Left cardiac atrium (tissue), 4 donors: ENCODE measurements at regions not wholly inside any gene's neighbourhood (a gene's known extent, or its start where the extent isn't known, plus 50 kb on each side); places are given as distances from the start of the nearest gene placed in this dataset.
A peak's percentile ranks its signal among the peaks of the same experiment; 100 is the strongest.

Experiments
- ATAC-seq, 2 donors: fragments of 200-7000 bp; cut with Tn5 transposase; one replicate each; pipeline ENCODE4 v1.9.1; 2020; ENCODE audit warnings: mild to moderate bottlenecking in 2 of 2, moderate library complexity in 2 of 2
- DNase-seq: peaks from one replicate; pipeline ENCODE4 v3.0.0-alpha.2; 2020
- intact Hi-C, 2 donors: fragments of 100-400 bp; cut with DNase I; formaldehyde crosslinking; loops; one replicate each; pipeline versions ENCODE4 v1.14.1 to v1.15.1; 2022 to 2023
- donor health status: DM: no; HTN: yes; CAD: no.
- donor health status: DM: no; HTN: yes; CAD: no; lungs with severe emphysema.
- donor health status: DM: yes; HTN: yes; CAD: no.
- donor health status: Dilated cardiomyopathy.

DNA sequence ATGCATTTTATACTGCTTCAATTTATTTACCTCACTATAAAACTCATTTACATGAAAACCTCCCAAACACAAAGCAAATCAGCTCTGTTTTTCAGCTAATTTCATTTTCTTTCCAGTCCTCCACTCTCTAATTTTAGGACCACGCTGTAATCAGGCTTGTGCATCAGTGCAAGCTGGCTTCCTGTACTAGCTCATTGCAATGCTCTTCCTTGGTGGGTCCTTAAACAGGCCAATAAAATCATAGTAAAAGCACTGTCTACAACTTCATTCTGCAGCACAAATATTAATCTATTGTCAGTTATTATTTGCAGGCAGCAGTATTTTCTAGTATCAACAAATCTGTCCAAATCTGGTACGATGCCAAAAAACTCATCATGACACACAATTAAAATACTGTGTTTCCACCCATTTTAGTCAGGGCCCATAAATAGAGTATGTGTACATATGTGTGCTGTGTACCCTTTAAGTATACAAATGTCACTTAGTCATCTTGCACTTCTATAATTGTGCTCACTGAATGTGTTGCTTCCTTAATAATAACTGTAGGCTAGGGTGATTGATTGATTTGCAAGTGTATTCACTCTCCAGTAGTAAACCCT is 178.2 kb upstream of the HCCS start:
- intact Hi-C loops = no loop called here
- DNase-seq = no peak

DNA sequence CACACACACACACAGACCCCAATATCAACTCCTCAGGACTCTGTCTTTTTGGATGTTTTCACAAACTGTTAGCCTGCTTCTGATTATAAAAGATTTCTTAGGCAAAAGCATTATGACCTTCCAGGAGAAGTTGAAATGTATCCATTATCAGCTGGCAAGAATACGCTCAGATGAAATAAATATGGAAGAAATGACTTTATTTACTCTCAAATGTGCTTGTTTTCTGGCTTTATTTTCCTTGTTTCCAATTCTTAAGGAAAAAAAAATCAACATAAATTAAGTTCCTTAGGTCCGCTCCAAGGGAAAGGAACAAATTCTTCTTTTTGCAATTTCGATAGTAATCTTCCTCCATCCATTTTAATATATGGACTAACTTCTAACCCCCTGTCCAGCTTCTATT is 175.6 kb upstream of the HCCS start:
- no peak for ATAC-seq
- intact Hi-C loops = no loop called here
- DNase-seq = no peak

More for the DNA sequence above, 178.2 kb upstream of the HCCS start:
- ATAC-seq = no peak

DNA sequence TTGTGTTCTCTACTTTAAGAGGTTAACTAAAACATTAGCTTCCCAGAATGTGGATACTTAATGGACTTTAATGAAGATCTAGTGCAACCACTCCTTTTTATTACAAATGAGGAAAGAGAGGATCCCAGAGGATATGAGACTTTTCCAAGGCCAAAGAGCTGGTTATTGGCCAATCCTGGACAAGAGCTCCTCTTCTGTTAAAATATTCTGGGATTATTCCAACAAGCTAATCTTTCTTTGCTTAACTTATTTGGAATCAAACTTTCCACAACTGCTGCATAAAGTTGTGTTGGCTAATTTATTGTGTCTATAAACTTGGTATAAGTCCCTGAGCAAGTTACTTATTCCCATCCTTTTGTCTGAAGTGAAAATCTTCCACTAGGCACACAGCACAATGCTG is 174.2 kb upstream of the HCCS start:
- peak in 1 of 2 donors; percentile 30 for ATAC-seq
- intact Hi-C loops = no loop called here
- DNase-seq = no peak

DNA sequence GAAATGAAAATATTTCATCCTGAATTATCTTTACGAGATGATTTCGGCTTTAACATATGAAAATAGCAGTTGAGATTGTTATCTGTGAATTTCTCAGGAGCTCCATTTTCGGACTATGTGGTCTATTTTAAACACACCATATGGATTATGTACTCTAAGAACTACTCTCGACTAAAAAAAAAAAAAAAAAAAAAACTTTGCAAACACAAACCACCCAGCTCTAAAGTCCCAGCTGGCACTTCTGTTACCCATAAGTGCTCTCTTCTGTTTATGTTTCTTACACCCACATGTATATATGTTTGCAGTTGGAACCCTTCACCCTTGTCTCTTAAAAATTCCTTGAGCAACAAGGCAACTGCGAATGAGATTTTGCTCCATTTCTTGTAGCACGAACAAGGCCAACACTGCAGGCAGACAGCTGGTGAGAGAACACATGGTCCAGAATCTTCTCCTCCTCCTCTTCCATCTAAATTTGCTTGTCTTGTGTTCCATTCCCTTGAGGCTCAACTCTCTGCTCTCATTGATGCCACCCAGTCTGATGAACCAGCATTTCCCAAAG is 172.7 kb upstream of the HCCS start:
- DNase-seq = no peak
- intact Hi-C loops = no loop called here
- ATAC-seq = no peak

DNA sequence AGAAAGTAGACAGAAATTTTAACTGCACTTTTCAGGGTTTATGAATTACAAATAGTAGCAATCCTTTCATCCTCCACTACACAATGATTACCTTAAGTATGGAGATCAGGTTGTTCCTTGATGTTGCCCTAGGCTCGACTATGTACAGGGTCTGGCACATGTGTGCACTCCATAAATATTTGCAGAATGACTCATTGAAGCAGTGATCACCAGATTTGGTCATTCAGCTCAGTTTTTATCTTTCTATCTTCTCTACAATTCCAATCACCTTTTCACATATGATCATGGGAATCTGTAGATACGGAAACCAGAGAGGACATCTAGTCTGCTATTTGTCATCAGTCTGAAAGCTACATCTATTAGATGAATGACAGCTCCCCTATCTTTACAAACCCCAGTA is 171.7 kb upstream of the HCCS start:
- intact Hi-C loops = no loop called here
- ATAC-seq (no peak), DNase-seq (no peak)

DNA sequence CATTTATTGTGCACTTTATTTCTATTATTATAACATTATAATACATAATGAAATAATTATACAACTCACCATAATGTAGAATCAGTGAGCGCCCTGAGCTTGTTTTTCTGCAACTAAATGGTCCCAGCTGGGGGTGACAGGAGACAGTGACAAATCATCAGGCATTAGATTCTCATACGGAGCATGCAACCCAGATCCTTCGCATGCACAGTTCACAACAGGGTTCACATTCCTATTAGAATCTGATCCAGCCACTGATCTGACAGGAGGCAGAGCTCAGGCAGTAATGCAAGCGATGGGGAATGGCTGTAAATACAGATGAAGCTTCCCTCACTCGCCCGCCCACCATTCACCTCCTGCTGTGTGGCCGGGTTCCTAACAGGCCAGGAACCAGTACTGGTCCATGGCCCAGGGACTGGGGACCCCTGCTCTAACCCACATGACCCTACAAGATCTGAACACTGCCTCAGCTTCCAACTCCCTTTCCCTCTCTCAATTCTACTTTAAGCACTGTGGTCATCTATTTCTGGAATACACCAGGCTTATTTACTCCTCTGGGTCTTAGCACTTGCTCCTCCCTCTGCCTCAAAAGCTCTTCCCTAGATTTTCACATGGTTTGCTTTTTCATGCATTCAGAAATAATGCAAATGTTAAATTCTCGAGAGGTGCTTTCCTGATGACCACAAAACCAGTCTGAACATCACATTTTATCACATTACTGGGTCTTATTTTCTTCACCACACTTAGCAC is 166.8 kb upstream of the HCCS start:
- intact Hi-C loops = no loop called here
- ATAC-seq = no peak
- DNase-seq = no peak

DNA sequence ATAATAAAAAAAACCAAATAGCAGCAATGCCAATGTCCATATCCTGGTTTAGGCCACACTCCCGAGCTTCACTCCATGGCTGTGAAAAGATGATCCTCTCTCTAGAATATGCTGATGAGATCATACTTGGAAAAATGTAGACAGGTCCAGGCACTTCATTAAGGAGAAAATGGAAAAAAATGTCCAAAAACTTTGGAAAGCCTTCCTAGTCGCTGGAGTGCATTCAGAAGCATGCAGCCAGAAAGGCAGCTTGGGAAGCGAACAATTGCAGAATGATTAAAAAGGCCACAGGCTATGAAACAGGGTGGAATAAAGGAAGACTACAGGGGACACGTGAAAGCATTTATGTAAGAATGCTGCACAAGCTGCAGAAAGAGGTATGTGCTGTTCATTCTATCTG is 165.6 kb upstream of the HCCS start:
- ATAC-seq (peak in 1 of 2 donors; percentile 56), DNase-seq (no peak)
- intact Hi-C loops = no loop called here

DNA sequence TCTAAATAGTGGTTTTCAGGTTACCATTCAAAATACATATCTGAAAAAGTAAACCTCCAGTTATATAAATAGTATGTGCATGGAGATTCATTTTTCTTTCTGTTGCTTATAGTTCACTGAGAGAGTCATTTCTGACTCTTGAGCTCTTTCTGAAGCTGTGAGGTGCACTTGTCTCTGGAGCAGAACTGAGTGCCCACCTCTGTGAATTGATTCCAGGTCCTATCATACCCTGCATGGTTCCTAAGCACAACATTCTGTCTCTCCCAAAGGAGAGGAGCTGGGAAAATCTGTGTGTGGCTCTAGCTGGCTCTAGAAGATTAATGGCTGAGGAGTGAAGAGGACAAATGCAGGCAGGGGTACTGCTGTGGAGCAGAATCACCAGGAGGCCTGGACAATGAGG is 161.6 kb upstream of the HCCS start:
- no peak for ATAC-seq
- intact Hi-C loops = no loop called here

DNA sequence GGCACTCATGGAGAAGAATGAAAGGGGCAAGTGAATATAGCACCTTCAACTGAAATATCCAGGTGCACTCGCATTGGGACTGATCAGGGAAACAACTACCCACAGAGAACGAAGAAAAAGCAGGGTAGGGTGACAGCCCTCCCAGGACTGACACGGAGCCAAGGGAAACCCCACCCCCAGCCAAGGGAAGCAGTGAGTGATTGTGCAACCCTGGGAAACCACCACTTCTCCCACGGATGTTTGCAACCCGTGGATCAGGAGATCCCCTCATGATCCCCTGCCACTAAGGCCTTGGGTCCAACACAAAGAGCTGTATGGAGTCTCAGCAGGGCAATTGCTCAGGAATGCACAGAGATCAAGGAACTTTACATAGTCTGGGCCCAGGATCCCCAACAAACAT is 158.5 kb upstream of the HCCS start:
- ATAC-seq (peak in 1 of 2 donors; percentile 27), DNase-seq (no peak)
- intact Hi-C loops = no loop called here

More for the DNA sequence above, 161.6 kb upstream of the HCCS start:
- DNase-seq = no peak

DNA sequence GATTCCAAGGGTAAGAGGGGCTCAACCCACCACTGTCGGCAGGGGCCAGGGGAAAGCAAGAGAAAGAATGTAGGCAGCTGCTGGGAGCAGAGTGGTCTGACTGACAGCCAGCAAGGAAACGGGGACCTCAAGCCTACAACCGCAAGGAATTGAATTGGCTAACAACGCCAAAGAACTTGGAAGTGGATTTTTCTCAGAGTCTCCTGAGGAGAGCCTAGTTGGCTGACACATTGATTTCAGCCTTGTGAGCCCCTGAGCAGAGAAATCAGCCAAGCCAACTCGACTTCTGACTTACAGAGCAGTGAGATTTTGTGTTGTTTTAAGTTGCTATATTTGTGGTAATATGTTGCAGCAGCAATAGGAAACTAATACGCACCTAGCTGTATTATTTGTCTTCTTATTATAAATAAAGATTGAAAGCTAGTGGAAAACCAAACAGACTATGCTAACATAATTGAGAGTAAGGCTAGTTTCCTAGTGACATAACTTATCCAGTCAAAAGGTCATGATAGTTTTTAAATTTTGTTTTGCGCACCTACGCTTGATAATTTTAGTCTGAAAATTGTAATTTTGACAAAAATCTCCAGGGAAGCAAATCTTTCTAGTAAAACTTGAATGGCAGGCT is 145.8 kb upstream of the HCCS start:
- intact Hi-C loops = no loop called here
- ATAC-seq = no peak

DNA sequence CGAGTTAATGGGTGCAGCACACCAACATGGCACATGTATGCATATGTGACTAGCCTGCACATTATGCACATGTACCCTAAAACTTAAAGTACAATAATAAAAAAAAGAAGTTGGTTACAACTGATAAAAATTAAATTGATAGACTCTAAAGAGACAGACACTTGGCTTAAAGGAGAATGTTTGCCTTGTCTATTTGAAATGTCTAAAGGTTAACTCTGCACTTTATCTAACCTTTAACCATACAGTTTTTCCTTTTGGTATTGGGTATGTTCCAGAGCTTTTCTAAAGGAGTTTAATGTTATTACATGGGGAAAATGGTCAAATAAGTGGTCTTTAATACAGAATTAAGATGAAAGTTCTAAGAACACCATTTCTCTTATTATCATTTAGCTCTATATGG is 145.1 kb upstream of the HCCS start:
- no peak for DNase-seq
- intact Hi-C loops = no loop called here
- no peak for ATAC-seq

More for the DNA sequence above, 145.8 kb upstream of the HCCS start:
- DNase-seq = no peak

DNA sequence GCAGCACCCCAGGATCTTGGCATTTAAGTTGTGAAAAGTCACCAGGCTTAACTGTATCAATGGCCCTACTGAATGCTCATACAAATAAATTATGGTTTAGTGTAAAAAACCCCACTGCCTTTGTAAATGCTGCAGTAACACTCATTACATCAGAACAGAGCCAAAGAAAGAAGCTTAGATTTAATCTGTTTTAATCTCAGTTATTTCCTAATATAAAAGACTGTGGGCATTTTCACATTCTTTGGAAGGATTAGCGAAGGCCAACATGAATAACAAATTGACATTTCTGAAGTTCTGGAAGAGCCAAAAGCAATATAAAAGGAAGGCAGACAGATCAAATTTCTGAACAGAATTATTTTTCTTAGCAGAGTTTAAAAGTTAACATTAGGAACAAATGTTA is 140.0 kb upstream of the HCCS start:
- ATAC-seq (no peak), DNase-seq (no peak)
- intact Hi-C loops = no loop called here

DNA sequence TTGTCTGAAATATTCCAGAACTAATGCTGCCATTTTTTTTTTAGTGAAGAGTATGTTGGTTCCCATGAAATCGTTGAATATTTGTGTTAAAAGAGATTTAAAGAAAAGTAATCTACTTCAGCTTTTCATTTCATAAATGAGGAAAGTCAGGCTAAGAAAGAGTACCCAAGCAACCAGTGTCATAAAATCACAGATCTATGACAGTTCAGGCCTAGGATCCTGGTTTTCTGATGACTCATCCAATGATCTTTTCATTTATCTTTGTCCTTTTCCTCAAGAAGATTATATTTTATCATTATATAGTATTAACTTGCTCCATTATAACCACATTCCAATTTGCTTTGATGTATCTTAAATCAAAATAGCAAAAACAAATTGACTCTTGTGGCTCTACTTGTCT is 139.4 kb upstream of the HCCS start:
- intact Hi-C loops = no loop called here
- ATAC-seq = no peak
- DNase-seq = no peak

DNA sequence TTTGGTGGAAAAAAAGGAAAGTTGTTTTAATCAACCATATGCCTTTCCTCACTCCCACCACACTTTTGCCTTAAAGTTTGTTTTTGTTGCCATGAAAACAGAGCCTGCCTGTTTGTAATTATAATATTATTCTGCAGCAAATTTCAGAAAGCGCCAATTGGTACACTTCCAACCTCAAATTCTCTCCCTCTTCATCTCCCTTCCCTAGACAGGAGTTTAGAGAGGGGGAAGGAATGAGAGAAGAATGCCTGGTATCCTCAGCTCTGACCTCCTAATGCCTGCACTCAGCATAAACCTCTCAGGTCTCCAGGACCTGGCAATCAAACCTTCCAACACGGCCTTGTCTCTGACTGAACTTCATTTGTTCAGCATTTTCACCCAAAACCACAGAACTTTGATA is 138.4 kb upstream of the HCCS start:
- ATAC-seq (peak in 1 of 2 donors; percentile 68), DNase-seq (no peak)
- intact Hi-C loops = no loop called here

DNA sequence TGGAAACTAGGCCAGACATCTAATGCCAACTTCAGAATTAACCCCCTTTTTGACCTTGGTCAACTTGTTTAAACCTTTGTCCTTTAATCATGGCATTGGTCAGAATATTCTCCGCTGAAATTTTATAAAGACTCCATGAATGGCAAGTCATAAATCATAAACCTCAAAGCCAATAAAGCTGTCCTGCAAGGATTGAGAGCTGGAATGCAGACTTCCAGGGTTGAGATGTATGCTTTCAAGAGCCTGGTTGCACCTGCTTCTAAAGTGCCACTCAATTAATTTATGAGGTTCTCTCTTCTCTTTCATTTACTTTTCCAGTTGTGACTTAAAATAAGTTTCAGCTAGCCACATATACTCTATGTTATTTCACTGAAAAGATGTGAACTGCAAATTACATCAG is 136.2 kb upstream of the HCCS start:
- ATAC-seq (no peak), DNase-seq (no peak)
- intact Hi-C loops = no loop called here

DNA sequence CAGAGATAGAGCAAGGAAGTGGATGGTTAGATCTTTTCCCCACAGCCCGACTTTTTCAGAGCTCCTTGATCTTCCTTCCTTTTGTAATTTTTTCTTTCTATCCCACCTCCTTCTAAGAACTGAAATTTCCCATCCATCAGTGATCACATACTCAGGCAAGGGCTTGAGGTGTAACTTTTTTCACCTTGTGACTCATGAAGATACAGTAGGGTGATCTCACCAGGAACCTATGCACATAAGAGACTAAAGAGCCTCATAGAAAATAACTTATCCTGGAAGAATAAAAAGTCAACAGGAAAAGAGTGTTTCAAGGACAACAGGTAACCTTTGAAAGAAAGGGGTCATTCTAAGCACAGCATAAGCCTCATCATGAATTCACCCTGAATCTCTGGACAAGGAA is 131.2 kb upstream of the HCCS start:
- intact Hi-C loops = no loop called here
- no peak for ATAC-seq
- DNase-seq = no peak

DNA sequence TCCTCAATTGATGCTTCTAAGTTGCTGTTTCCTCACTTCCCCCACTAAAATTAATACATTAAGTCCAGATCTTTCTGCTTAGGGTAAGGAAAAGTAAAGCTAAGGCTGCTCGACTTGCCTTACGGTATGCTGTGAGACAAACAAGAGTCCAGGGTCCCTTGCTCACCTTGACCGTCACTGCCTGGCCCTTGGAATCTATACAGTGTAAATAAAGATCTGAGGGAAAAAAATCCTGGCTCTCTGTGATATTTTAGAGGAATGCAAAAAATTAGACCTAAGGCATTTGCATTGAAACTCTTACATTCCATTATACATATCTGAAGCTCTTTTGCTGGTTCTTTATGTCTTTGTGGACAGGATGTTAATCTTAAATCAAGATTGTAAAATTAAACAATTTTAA is 129.6 kb upstream of the HCCS start:
- no peak for ATAC-seq
- DNase-seq = no peak
- intact Hi-C loops = no loop called here

DNA sequence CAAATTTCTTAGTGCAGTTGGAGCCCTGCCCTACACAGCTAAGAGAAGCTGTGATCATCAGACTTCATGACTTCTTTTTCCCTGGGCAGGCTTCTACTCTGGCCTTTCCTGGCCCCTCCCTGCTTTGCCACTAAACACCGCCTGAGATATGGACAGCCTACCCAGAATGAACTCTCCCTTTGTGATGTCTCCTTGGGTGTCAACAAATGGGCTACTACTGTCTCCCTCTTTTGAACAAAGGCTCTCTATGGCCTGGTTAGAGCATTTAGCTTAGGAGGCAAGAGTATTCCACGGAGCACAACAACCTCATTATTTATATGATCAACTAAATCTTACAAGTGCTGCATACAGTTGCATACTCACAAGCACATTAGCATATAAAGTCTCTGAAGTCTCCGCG is 127.6 kb upstream of the HCCS start:
- ATAC-seq (no peak), DNase-seq (no peak)
- intact Hi-C loops = no loop called here

DNA sequence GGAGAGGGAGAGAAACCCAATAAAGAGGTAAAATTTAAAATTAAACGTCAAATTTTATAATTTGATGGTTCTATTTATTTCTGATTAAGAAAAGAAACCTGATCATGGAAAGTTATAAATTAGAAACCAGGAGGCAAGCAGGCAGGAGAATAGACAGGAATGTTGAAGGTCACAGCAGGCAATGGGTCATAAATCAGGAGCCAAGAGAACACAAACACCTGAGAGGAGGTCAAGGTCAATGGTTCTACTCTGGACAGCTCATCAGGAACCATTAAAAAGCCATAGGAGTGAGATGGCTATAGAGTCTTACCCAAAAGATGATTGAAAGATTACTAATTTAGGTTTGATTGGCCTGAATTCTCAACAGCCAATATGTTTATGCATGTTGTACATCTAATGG is 126.9 kb upstream of the HCCS start:
- ATAC-seq (no peak), DNase-seq (no peak)
- intact Hi-C loops = no loop called here

DNA sequence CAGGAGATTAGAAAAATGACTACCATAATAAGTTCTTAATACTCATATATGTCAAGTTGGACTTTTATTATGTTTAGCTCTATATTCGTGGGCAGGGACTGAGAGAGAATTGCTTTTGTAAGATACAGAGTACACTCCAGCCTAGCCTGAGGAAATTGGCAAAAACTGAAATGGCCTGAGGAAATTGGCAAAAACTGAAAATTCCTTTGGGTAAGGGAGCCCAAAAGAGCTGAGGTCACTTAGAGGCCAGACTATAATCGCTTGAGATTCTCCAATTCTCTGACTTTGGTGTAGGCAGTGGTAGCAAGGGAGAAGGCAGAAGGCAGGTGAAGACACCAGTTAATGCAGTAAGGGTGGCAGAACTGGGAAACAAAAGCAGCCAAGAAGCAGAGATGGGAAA is 124.5 kb upstream of the HCCS start:
- ATAC-seq (peak in 1 of 2 donors; percentile 21), DNase-seq (no peak)
- intact Hi-C loops = no loop called here

DNA sequence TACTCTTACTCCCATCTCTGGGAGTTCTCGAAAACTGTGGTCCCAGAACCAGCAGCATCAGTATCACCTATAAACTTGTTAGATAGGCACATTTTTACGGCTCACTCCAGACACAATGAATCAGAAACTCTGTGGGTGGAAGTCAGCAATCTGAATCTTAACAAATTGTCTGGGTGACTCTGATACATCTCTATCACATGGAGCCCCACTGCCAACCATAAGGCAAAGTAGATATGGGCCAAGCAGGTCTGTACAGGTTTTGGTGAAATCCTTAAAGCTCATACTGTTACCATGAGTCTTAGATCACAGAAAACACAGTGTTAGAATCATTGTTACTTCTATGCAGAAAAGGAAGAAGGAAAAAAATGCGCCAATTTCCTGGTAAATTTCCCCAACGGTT is 122.5 kb upstream of the HCCS start:
- DNase-seq (no peak), ATAC-seq (no peak)
- intact Hi-C loops = no loop called here
